ENCODE measurements at regions not wholly inside any gene's neighbourhood (a gene's known extent, or its start where the extent isn't known, plus 50 kb on each side); places are given as distances from the start of the nearest gene placed in this dataset.

DNA sequence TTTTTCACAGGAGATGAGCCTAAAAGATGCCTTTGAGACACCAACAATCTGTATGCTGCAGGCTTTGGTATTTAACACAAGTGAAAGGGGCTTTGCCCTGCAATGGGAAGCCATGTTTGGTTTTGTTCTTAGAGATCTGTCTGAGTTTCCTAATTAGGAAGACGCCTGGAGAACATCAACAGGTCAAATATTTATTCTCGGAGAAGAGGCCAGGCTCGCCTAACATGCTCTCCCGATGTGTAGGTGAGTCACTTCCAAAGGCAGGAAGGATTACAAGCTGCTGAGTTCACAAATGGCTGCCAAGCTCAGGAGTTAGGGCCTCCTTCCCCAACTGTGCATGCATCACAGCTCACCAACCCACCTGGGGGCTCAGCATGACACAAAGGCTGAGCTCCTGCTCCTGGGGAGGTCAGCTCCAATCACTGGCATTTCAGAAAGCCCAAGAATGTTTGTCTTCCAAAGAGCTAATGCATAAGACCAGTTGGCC lies 119.5 kb upstream of the PRICKLE2 start:
- TF ChIP-seq, protein P1, sequence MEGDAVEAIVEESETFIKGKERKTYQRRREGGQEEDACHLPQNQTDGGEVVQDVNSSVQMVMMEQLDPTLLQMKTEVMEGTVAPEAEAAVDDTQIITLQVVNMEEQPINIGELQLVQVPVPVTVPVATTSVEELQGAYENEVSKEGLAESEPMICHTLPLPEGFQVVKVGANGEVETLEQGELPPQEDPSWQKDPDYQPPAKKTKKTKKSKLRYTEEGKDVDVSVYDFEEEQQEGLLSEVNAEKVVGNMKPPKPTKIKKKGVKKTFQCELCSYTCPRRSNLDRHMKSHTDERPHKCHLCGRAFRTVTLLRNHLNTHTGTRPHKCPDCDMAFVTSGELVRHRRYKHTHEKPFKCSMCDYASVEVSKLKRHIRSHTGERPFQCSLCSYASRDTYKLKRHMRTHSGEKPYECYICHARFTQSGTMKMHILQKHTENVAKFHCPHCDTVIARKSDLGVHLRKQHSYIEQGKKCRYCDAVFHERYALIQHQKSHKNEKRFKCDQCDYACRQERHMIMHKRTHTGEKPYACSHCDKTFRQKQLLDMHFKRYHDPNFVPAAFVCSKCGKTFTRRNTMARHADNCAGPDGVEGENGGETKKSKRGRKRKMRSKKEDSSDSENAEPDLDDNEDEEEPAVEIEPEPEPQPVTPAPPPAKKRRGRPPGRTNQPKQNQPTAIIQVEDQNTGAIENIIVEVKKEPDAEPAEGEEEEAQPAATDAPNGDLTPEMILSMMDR (IDR thresholded peaks at IDR 0.05): no peak
- TF ChIP-seq POLR2A (IDR thresholded peaks at IDR 0.05): no peak
- no peak for TF ChIP-seq EP300 (IDR thresholded peaks at IDR 0.05)

All from tibial nerve (tissue), 4 donors.